ENCODE measurements at regions not wholly inside any gene's neighbourhood (a gene's known extent, or its start where the extent isn't known, plus 50 kb on each side); places are given as distances from the start of the nearest gene placed in this dataset.

DNA sequence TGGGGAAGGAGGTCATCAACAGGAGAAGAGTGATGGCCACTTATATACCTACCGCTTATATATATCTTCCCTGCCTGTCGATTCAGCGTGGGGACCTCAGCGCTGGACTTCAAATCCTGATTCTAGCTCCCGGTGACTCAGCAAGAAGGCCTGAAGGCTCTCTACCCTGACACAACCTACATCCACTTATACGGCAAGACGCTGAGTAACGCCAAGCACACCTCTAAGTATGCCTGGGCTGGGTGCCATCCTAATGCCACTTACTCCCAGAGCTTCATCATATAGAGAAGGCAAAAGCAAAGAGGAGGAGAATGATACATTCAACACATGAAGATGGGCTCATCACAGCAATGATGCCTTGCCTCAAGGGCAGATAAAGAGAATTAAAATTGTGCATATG lies 198.3 kb downstream of the CHIC2 start:
- H3K4me3 ChIP-seq (ENCODE audit: low read length) = no peak overlapping the region
- no peak for DNase-seq (ENCODE audit: low read depth)
- TF ChIP-seq, protein P1, sequence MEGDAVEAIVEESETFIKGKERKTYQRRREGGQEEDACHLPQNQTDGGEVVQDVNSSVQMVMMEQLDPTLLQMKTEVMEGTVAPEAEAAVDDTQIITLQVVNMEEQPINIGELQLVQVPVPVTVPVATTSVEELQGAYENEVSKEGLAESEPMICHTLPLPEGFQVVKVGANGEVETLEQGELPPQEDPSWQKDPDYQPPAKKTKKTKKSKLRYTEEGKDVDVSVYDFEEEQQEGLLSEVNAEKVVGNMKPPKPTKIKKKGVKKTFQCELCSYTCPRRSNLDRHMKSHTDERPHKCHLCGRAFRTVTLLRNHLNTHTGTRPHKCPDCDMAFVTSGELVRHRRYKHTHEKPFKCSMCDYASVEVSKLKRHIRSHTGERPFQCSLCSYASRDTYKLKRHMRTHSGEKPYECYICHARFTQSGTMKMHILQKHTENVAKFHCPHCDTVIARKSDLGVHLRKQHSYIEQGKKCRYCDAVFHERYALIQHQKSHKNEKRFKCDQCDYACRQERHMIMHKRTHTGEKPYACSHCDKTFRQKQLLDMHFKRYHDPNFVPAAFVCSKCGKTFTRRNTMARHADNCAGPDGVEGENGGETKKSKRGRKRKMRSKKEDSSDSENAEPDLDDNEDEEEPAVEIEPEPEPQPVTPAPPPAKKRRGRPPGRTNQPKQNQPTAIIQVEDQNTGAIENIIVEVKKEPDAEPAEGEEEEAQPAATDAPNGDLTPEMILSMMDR (conservative IDR thresholded peaks at IDR 0.05; ENCODE audit: low read depth, low read length) = no peak

DNA sequence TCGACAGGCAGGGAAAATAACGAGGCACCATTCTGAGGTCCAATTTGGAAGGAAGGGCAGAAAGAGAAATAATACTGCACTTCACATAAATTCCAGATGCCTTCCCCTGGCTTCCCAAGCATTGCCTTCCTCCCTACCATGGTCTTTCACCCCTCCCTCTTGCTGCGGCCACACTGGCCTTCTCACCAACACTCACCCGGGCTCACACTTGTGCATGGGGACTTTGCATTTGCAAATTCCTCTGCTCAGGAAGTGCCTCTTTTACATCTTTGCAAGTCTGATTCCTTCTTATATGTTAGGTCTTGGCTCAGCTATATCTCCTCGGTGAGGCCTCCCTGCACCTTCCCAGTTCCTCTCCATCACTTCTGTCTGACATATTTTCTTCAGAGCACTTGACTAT lies 199.4 kb downstream of the CHIC2 start:
- no peak for DNase-seq (ENCODE audit: low read depth)
- H3K4me3 ChIP-seq (ENCODE audit: low read length) = no peak overlapping the region
- TF ChIP-seq, protein P1 (conservative IDR thresholded peaks at IDR 0.05; ENCODE audit: low read depth, low read length) = no peak

DNA sequence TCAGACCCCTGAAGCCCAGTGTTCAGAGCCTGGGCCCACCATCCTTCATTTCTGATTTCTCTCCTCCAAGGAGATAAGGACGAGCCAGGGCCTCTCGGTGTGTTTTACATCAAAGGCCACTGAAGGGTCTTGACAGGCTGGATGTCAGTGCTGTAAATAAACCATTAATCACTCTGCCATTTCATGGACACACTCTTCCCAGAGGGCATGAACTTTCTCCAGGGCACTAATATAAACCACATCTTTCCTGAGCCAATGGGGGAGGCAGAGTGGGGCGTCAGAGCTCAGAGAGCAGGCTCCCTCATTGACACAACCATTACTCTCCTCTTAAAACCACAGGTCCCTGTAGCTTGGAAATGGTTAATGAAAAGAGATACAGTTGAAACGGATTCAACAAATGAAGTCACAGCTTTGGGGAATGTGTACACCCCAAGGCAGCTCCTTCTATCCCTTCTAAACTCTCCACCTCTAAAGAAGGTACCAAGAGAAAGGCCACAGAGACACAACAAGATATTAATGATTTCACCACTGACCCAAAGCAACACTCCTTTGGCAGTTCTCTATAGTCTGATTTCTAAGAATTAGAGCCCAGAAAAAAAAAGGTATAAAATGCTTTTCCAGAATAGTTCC lies 200.6 kb downstream of the CHIC2 start:
- TF ChIP-seq, protein P1 (conservative IDR thresholded peaks at IDR 0.05; ENCODE audit: low read depth, low read length) = no peak

DNA sequence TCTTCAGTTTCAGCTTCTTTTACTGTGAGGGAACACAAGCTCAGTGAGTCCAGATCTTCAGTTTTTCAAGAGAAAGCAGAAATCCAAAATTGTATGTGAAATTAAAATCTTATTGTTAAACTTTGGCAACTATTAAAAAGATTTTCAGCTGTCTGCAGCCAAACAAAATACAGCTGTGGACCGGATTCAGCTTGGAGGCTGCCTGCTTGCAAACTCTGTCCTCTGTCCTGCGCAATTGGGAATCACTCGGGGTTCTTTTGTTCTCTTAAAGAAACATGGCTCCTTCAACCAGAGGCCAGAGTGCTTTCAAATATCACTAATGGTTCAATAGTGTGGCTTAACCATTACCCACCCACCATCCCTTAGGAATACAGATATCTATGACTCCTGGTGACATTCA lies 201.2 kb downstream of the CHIC2 start:
- H3K4me3 ChIP-seq (ENCODE audit: low read length) = no peak overlapping the region
- TF ChIP-seq, protein P1 (conservative IDR thresholded peaks at IDR 0.05; ENCODE audit: low read depth, low read length) = no peak
- DNase-seq (ENCODE audit: low read depth) = no peak

More for the DNA sequence above, 200.6 kb downstream of the CHIC2 start:
- DNase-seq (ENCODE audit: low read depth) = no peak
- no peak overlapping the region for H3K4me3 ChIP-seq (ENCODE audit: low read length)

DNA sequence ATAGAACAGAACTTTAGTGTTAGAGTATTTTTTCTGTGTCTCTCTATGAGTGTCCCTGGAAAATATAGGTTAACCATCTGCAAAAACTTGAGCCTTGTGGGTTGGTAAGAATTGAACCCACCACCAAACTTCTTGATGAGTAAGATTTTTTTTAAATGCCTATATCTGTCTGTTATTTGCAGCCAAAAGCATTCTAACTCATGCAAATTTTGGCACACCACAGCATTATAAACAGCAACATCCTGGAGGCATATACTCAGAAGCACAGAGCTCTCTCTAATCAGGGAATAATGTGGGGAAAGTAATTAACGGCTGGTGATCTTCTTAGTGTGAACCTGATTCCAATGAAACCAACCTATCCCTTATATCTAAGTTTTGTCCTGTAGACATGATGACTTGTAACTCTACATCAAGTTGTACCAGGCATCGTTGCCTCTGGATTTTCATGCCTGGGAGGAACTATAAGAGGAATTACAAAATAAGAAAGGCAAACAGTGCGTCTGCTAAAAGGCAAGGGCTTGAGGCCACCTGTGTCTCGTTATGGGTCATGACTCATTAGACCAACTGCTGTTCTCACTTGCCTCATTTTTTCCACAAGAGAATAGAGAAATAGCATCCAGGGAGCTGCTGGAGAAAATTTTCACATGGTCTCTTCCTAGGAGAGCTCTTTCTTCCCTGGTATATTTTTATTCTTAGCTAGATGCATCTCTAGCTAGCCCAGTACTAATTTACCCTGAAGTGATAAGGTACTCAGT lies 202.4 kb downstream of the CHIC2 start:
- no peak overlapping the region for H3K4me3 ChIP-seq (ENCODE audit: low read length)
- no peak for DNase-seq (ENCODE audit: low read depth)
- TF ChIP-seq, protein P1 (conservative IDR thresholded peaks at IDR 0.05; ENCODE audit: low read depth, low read length) = no peak

DNA sequence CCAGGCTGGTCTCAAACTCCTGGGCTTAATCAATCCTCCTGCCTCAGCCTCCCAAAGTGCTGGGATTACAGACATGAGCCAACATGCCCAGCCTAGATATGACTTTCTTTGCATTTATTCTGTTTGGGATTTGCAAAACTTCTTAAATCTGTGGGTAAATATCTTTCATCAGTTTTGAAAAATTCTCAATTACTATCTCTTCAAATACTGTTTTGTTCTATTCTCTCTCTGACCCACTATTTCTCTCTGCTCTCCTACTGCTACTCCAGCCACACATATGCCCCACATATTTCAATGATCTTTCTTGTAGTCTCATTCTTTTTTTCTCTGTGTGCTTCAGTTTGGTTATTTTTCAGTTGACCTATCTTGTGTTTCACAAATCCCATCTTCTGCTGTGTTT lies 205.1 kb downstream of the CHIC2 start:
- TF ChIP-seq, protein P1 (conservative IDR thresholded peaks at IDR 0.05; ENCODE audit: low read depth, low read length) = no peak
- no peak for DNase-seq (ENCODE audit: low read depth)
- no peak overlapping the region for H3K4me3 ChIP-seq (ENCODE audit: low read length)

DNA sequence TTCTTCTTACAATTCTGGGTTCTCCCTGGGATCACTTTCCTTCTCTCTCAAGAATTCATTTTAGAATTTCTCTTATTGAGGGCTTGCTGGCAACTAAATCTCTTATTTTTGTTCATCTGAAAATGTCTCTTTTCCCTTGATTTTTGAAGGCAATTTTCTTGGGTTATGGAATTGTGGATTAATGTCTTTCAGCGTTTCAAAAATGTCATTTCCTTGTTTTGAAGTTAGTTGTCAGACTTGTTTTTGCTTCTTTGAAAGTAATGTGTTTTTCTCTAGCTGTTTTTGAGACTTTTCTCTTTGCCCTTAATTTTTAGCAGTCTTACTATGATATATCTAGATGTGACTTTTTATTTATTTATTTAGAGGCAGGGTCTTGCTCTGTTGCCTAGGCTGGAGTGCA lies 205.7 kb downstream of the CHIC2 start:
- TF ChIP-seq, protein P1 (conservative IDR thresholded peaks at IDR 0.05; ENCODE audit: low read depth, low read length) = no peak
- DNase-seq (ENCODE audit: low read depth) = no peak
- no peak overlapping the region for H3K4me3 ChIP-seq (ENCODE audit: low read length)

Data from retinal pigment epithelial cell (primary cell).